Erythroblast (primary cell): ENCODE measurements at regions not wholly inside any gene's neighbourhood (a gene's known extent, or its start where the extent isn't known, plus 50 kb on each side); places are given as distances from the start of the nearest gene placed in this dataset.

Experiments
- GATA1 ChIP-seq: IDR thresholded peaks from 2 replicates; pipeline ENCODE4 v1.6.1; 2011; ENCODE audit warnings: low read depth, mild to moderate bottlenecking, control low read depth, low read length, moderate library complexity
- POLR2A ChIP-seq: IDR thresholded peaks from 2 replicates; pipeline ENCODE4 v1.6.1; 2011; ENCODE audit warnings: mild to moderate bottlenecking, low read length

GRCh38 chrY:21105529-21105928 lies 349.6 kb downstream of the RPS4Y2 start:
- TF ChIP-seq POLR2A (no peak), GATA1 (no peak)
